Neural cell (in vitro differentiated cells): ENCODE measurements at regions not wholly inside any gene's neighbourhood (a gene's known extent, or its start where the extent isn't known, plus 50 kb on each side); places are given as distances from the start of the nearest gene placed in this dataset.

Experiments used
- H2AFZ ChIP-seq: fragments of 200-600, 300-800 bp; sonication (generic), shearing (Covaris generic); 2 replicates; pipeline ENCODE4 v1.6.0; 2014; ENCODE audit warnings: low read depth, mild to moderate bottlenecking, antibody characterized with exemption, low read length, moderate library complexity
- H3F3A ChIP-seq: fragments of 200-600 bp; shearing (Covaris generic); 2 replicates; pipeline ENCODE4 v1.6.1; 2016; ENCODE audit warnings: mild to moderate bottlenecking, moderate library complexity, mixed read lengths, antibody characterized with exemption, low read length; ENCODE audit not compliant: insufficient read depth, poor library complexity, severe bottlenecking
- H3K27ac ChIP-seq: fragments of 200-600, 300-800 bp; sonication (generic), shearing (Covaris generic); 2 replicates; pipeline ENCODE4 v1.5.1; 2014; ENCODE audit warnings: mild to moderate bottlenecking, low read length, moderate library complexity
- H3K27me3 ChIP-seq: fragments of 300-800, 200-600 bp; sonication (generic), shearing (Covaris generic); 2 replicates; pipeline ENCODE4 v1.6.0; 2014; ENCODE audit warnings: mild to moderate bottlenecking, low read depth, low read length, moderate library complexity; ENCODE audit not compliant: insufficient read depth
- H3K36me3 ChIP-seq: fragments of 300-800, 200-600 bp; sonication (generic), shearing (Covaris generic); 2 replicates; pipeline ENCODE4 v1.5.1; 2014; ENCODE audit warnings: mild to moderate bottlenecking, antibody characterized with exemption, low read length, moderate library complexity; ENCODE audit not compliant: insufficient read depth
- H3K4me2 ChIP-seq: fragments of 300-800, 200-600 bp; sonication (generic), shearing (Covaris generic); 2 replicates; pipeline ENCODE4 v1.6.0; 2014; ENCODE audit warnings: mild to moderate bottlenecking, low read length
- H3K4me3 ChIP-seq: fragments of 300-800, 200-600 bp; sonication (generic), shearing (Covaris generic); 2 replicates; pipeline ENCODE4 v1.5.1; 2014; ENCODE audit warnings: mild to moderate bottlenecking, low read length, moderate library complexity
- H3K79me2 ChIP-seq: fragments of 200-600 bp; shearing (Covaris generic); replicated peaks from 2 replicates; pipeline ENCODE4 v1.6.0; 2014; ENCODE audit warnings: mild to moderate bottlenecking, low read length, moderate library complexity; ENCODE audit not compliant: insufficient read depth
- H3K9ac ChIP-seq: fragments of 300-800, 200-600 bp; sonication (generic), shearing (Covaris generic); 2 replicates; pipeline ENCODE4 v1.6.1; 2016; ENCODE audit warnings: mild to moderate bottlenecking, low read length, mixed read lengths
- H3K9me2 ChIP-seq: fragments of 200-600 bp; shearing (Covaris generic); 2 replicates; pipeline ENCODE4 v1.6.1; 2016; ENCODE audit warnings: mild to moderate bottlenecking, low read length, mixed read lengths; ENCODE audit not compliant: insufficient read depth
- H3K9me3 ChIP-seq: fragments of 200-600, 300-800 bp; sonication (generic), shearing (Covaris generic); 2 replicates; pipeline ENCODE4 v1.6.1; 2016; ENCODE audit warnings: mild to moderate bottlenecking, mixed run types, low read length, moderate library complexity, mixed read lengths
- H4K20me1 ChIP-seq: fragments of 200-600 bp; shearing (Covaris generic); 2 replicates; pipeline ENCODE4 v1.6.1; 2016; ENCODE audit warnings: mild to moderate bottlenecking, mixed run types; ENCODE audit not compliant: insufficient read depth
- CTCF ChIP-seq: fragments of 450-650 bp; IDR thresholded peaks from 2 replicates; pipeline ENCODE4 v1.5.1; 2014; ENCODE audit warnings: antibody characterized with exemption, mild to moderate bottlenecking, moderate library complexity; ENCODE audit not compliant: poor library complexity, severe bottlenecking
- EP300 ChIP-seq: fragments of 450-650 bp; conservative IDR thresholded peaks from 2 replicates; pipeline ENCODE4 v1.6.1; 2014; ENCODE audit warnings: antibody characterized with exemption, mild to moderate bottlenecking, moderate library complexity; ENCODE audit not compliant: poor library complexity, severe bottlenecking
- EZH2 ChIP-seq: fragments of 200-600, 300-800 bp; shearing (Covaris generic), sonication (generic); IDR thresholded peaks from 2 replicates; pipeline ENCODE4 v1.6.1; 2014; ENCODE audit warnings: antibody characterized with exemption, low read length, borderline replicate concordance, mild to moderate bottlenecking; ENCODE audit not compliant: insufficient read depth, poor library complexity, severe bottlenecking
- MXI1 ChIP-seq: fragments of 450-650 bp; conservative IDR thresholded peaks from 2 replicates; pipeline ENCODE4 v1.6.1; 2014; ENCODE audit warnings: antibody characterized with exemption, mild to moderate bottlenecking; ENCODE audit not compliant: poor library complexity, severe bottlenecking
- POLR2AphosphoS5 ChIP-seq: IDR thresholded peaks from 2 replicates; pipeline ENCODE4 v1.6.1; 2012
- RAD21 ChIP-seq: fragments of 450-650 bp; conservative IDR thresholded peaks from 2 replicates; pipeline ENCODE4 v1.6.1; 2014; ENCODE audit warnings: antibody characterized with exemption, mild to moderate bottlenecking, moderate library complexity
- REST ChIP-seq: IDR thresholded peaks from 2 replicates; pipeline ENCODE4 v1.6.1; 2012; ENCODE audit warnings: borderline replicate concordance
- SMC3 ChIP-seq: fragments of 450-650 bp; conservative IDR thresholded peaks from 2 replicates; pipeline ENCODE4 v1.6.1; 2014; ENCODE audit warnings: antibody characterized with exemption, mild to moderate bottlenecking, moderate library complexity; ENCODE audit not compliant: poor library complexity
- TAF1 ChIP-seq: IDR thresholded peaks from 2 replicates; pipeline ENCODE4 v1.6.1; 2012; ENCODE audit warnings: low read depth

- Histone ChIP-seq H3K4me3 (no peak overlapping the region), H2AFZ (no peak overlapping the region)
Measured at GRCh38 chr1:37290718-37291117, 183.7 kb upstream of the ZC3H12A start.

GRCh38 chr1:37292789-37293188 lies 181.6 kb upstream of the ZC3H12A start:
- H3K9me2 ChIP-seq, result no peaks in the 10 kb centered on the region
- no peak overlapping the region for H3K4me3 ChIP-seq

More at GRCh38 chr1:37290718-37291117, 183.7 kb upstream of the ZC3H12A start:
- TF ChIP-seq CTCF, result no peak
- H3K27me3 ChIP-seq, result no peaks in the 10 kb centered on the region
- H3F3A ChIP-seq, result no peaks in the 10 kb centered on the region
- no peaks in the 10 kb centered on the region for H3K79me2 ChIP-seq
- no peaks in the 10 kb centered on the region for H3K9me3 ChIP-seq
- H3K27ac ChIP-seq, result no peak overlapping the region
- no peak overlapping the region for H3K4me2 ChIP-seq
- H3K9me2 ChIP-seq, result no peaks in the 10 kb centered on the region
- H3K36me3 ChIP-seq, result no peaks in the 10 kb centered on the region
- no peak overlapping the region for H3K9ac ChIP-seq
- no peaks in the 10 kb centered on the region for H4K20me1 ChIP-seq

More at GRCh38 chr1:37292789-37293188, 181.6 kb upstream of the ZC3H12A start:
- Histone ChIP-seq H4K20me1 (no peaks in the 10 kb centered on the region), H3K36me3 (no peaks in the 10 kb centered on the region), H3K9ac (no peak overlapping the region), H3K9me3 (no peaks in the 10 kb centered on the region), H3K27ac (no peak overlapping the region), H3K4me2 (no peak overlapping the region), H3F3A (no peaks in the 10 kb centered on the region), H2AFZ (no peak overlapping the region), H3K79me2 (no peaks in the 10 kb centered on the region), H3K27me3 (no peaks in the 10 kb centered on the region)
- TF ChIP-seq TAF1, result no peak
- no peak for TF ChIP-seq MXI1
- TF ChIP-seq REST, result no peak
- TF ChIP-seq CTCF, result no peak
- no peak for TF ChIP-seq POLR2AphosphoS5
- no peak for TF ChIP-seq SMC3
- no peak for TF ChIP-seq EP300
- TF ChIP-seq EZH2, result no peak
- TF ChIP-seq RAD21, result no peak
